ENCODE measurements at regions not wholly inside any gene's neighbourhood (a gene's known extent, or its start where the extent isn't known, plus 50 kb on each side); places are given as distances from the start of the nearest gene placed in this dataset.
A peak's percentile ranks its signal among the peaks of the same experiment; 100 is the strongest.

- no peak overlapping the region for H3K4me3 Mint-ChIP-seq
- no peaks in the 10 kb centered on the region for H3K36me3 Mint-ChIP-seq
- no peaks in the 10 kb centered on the region for H3K4me1 Mint-ChIP-seq
- H3K9me3 Mint-ChIP-seq, result peaks cover 0 to under 1% (median 0%) of the 10 kb centered on the region in 3 donors
- H3K27me3 Mint-ChIP-seq, result peaks cover 1% of the 10 kb centered on the region
- peak overlapping the region in 1 of 3 donors; percentile 31 for H3K27ac Mint-ChIP-seq
These were observed 583.4 kb downstream of the VRK1 start for GRCh38 chr14:97380539-97380941.

DNA sequence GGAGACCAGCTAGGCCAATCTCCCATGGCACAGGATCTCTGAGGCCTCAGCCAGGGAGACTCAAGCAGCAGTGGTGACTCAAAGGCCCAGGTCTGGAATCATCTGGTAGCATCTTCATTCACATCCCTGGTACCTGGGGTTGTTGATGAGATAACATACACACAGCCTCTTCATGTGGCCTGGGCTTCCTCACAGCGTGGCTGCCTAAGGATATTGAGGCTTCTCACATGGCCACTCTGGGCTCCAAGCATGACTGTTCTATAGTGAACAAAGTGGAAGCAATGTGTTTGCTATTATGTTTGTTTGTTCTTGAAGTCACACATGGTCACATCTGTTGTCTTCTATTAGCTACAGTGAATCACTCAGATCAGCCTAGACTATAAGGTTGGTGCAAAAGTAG lies 584.1 kb downstream of the VRK1 start:
- Mint-ChIP-seq H3K36me3 (no peaks in the 10 kb centered on the region), H3K27ac (no peak overlapping the region), H3K4me3 (no peak overlapping the region), H3K4me1 (no peaks in the 10 kb centered on the region), H3K9me3 (peaks cover 0 to 4% (median 0%) of the 10 kb centered on the region in 3 donors), H3K27me3 (peaks cover 1% of the 10 kb centered on the region)

GRCh38 chr14:97382616-97383226 lies 585.5 kb downstream of the VRK1 start:
- H3K9me3 Mint-ChIP-seq, result peaks cover 0 to 4% (median 2%) of the 10 kb centered on the region in 3 donors
- H3K36me3 Mint-ChIP-seq, result no peaks in the 10 kb centered on the region
- H3K27me3 Mint-ChIP-seq, result peaks cover 1% of the 10 kb centered on the region
- H3K4me1 Mint-ChIP-seq, result no peaks in the 10 kb centered on the region
- no peak overlapping the region for H3K4me3 Mint-ChIP-seq
- no peak overlapping the region for H3K27ac Mint-ChIP-seq

DNA sequence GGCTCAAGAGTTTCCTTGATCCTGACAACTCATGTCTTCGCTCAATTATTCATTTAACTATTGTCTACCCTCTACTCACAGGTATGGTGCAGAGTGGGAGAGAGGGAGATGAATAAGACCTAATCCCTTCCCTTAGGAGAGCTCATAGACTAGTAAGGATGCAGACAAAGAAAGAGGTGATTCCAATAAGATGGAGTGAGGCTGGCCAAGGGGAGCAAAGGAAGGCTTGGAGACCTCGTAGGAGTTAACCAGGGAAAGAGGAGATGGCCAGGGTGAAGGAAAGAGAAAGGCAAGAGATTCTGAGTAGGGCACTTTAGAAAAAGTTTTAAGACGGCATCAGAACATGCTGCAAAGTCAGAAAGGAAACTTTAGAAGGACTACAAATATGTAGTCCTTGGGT lies 588.5 kb downstream of the VRK1 start:
- no peak overlapping the region for H3K4me3 Mint-ChIP-seq
- H3K27ac Mint-ChIP-seq, result no peak overlapping the region
- H3K36me3 Mint-ChIP-seq, result no peaks in the 10 kb centered on the region
- H3K9me3 Mint-ChIP-seq, result peaks cover 0 to 4% (median 2%) of the 10 kb centered on the region in 3 donors
- H3K27me3 Mint-ChIP-seq, result peaks cover 1% of the 10 kb centered on the region
- H3K4me1 Mint-ChIP-seq, result no peaks in the 10 kb centered on the region

DNA sequence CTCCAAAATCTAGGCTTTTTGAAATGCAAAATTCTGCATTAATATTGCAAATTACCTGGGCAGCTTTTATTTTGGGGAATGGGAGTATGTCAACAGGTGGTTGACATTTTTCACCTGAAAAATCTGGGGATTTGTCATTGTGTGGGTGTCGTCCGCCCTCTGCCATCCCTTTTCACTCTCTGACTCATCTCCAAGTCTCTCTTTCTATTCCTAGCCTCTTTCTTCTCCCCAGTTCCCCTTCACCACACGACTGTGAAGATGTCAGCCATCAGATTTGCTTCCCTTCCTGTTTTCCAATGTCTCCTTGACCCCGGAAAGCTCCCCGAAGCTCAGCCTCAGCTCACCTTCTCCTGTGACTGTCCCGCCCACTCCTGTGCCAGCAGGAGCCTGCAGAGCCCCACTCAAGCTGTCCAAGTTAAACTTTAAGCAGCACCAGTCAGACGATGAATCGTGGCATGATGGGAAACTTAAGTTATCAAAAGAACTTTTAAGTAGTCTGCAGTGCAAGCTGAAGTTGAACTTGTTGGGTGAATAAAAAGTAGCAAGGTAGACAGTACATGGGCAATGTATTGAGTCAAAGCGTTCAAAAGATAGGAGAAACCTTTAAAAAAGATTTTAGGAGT lies 590.2 kb downstream of the VRK1 start:
- Mint-ChIP-seq H3K9me3 (peaks cover 0 to 4% (median 2%) of the 10 kb centered on the region in 3 donors), H3K36me3 (no peaks in the 10 kb centered on the region), H3K4me3 (no peak overlapping the region), H3K27me3 (peaks cover 1% of the 10 kb centered on the region), H3K27ac (peak overlapping the region in 1 of 3 donors; percentile 48), H3K4me1 (no peaks in the 10 kb centered on the region)

DNA sequence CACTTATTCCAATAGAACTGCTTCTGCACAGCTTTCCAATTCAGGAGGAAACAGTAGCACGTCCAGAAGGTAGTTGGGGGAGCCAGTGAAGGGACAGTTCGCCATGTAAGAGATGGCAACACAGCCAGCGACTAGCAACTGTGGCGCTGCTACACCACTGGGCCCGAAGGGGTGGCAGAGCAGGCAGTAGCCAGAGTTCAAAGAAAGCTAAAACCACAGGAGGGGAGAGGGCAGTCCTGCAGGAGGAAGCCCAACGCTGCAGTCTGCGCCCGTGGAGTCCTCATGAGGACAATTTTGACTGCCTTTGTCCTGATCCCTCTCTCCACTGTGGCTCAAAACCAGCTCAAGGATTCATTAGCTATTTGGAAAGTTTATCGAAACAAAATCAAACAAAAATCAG lies 591.2 kb downstream of the VRK1 start:
- Mint-ChIP-seq H3K27me3 (peaks cover 1% of the 10 kb centered on the region), H3K4me1 (no peaks in the 10 kb centered on the region), H3K27ac (no peak overlapping the region), H3K9me3 (peaks cover 0 to 4% (median 2%) of the 10 kb centered on the region in 3 donors), H3K36me3 (no peaks in the 10 kb centered on the region), H3K4me3 (no peak overlapping the region)

DNA sequence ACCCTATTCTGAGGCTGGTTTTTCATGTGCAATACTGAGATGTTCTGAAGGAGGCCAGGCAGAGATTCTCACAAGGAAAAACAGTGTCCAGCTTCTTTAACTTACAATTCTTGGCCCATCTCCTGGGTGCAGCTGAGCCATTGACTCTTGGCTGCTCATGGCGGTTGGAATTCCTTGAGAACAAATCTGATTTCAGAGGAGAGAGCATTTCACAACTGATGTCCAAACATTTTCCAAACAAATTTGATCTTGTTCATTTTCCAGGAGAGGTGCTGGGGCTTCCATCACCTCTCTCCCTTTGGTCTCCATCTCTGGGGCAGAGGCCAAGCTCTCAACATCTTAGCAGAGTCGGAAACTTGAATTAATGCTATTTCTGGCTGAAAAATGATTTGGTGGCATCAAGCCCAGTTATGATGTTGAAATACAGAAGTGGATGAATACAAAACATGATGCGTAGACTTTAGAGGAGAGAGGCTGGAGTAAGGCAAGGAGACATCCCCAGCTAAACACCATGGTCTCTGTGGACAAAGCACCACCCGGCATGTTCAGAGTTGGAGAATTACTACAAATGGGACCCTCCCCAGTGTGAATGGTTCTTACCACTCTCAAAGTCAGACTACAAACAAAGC lies 593.0 kb downstream of the VRK1 start:
- Mint-ChIP-seq H3K27ac (no peak overlapping the region), H3K27me3 (no peaks in the 10 kb centered on the region), H3K9me3 (peaks cover 0 to 4% (median 2%) of the 10 kb centered on the region in 3 donors), H3K4me1 (no peaks in the 10 kb centered on the region), H3K4me3 (no peak overlapping the region), H3K36me3 (no peaks in the 10 kb centered on the region)

GRCh38 chr14:97393244-97393643 lies 596.1 kb downstream of the VRK1 start:
- Mint-ChIP-seq H3K4me3 (no peak overlapping the region), H3K4me1 (no peaks in the 10 kb centered on the region), H3K36me3 (no peaks in the 10 kb centered on the region), H3K27ac (no peak overlapping the region), H3K9me3 (peaks cover 0 to 2% (median 0%) of the 10 kb centered on the region in 3 donors), H3K27me3 (no peaks in the 10 kb centered on the region)

GRCh38 chr14:97395068-97395467 lies 597.9 kb downstream of the VRK1 start:
- Mint-ChIP-seq H3K27me3 (no peaks in the 10 kb centered on the region), H3K36me3 (no peaks in the 10 kb centered on the region), H3K4me1 (no peaks in the 10 kb centered on the region), H3K9me3 (peaks cover 0 to 2% (median 0%) of the 10 kb centered on the region in 3 donors), H3K4me3 (no peak overlapping the region), H3K27ac (no peak overlapping the region)

DNA sequence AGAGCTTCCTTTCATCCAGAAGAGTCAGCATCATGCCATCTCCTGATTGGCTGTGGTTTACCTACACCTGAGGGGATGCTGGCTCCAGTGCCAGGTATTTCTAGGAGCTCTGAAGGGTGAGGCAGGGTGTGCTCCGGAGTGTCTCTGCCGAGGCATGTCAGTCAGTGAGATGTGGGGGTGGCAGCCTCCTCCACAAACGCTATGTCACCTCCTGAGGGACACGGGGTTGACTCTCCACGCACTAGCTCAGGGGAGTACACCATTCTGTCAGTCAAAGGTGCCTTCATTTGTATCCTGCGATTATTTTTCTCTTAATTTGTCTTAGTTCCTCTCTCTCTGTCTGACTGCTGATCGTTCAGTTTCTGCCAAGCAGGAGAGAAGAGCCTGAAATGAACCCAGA lies 604.5 kb downstream of the VRK1 start:
- Mint-ChIP-seq H3K36me3 (no peaks in the 10 kb centered on the region), H3K9me3 (peaks cover 0 to 2% (median 2%) of the 10 kb centered on the region in 3 donors), H3K4me3 (no peak overlapping the region), H3K4me1 (no peaks in the 10 kb centered on the region), H3K27ac (no peak overlapping the region), H3K27me3 (no peaks in the 10 kb centered on the region)

- H3K36me3 Mint-ChIP-seq, result no peaks in the 10 kb centered on the region
- peaks cover 0 to 2% (median 2%) of the 10 kb centered on the region in 3 donors for H3K9me3 Mint-ChIP-seq
- no peaks in the 10 kb centered on the region for H3K27me3 Mint-ChIP-seq
- H3K27ac Mint-ChIP-seq, result no peak overlapping the region
- no peak overlapping the region for H3K4me3 Mint-ChIP-seq
- H3K4me1 Mint-ChIP-seq, result no peaks in the 10 kb centered on the region
These were observed 605.1 kb downstream of the VRK1 start for GRCh38 chr14:97402279-97402678.

DNA sequence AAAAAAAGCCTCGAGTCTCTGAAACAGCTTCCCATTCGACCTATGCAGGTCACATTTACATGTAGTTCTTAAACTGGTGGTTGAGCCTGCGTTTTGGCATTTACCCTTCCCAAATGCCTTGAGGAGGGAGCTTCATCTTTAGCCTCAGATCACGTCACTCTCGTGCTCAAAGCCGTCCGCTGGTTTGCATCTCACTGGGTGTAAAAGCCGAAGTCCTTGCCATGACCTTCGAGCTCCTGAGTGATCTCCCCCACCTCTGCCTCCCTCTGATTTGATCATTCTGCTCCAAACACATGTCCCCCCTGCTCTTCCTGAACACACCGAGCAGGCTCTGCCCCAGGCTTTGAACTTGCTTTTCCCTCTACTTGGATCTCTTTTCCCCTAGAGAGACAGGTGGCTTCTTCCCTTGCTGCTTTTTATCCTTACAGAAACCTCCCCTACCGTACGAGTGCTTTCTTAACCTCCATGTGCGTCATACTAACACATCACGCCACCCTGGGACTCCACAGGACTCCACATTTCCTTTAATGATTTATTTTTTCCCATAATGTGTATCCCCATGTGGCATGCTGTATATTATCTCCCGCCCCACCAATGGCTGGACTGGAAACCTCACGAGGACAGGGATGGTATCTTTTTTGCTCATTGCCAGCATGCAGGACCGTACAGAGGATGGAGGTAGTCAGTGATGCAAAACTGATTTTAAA lies 610.7 kb downstream of the VRK1 start:
- peak overlapping the region in 1 of 3 donors; percentile 50 for H3K27ac Mint-ChIP-seq
- H3K4me1 Mint-ChIP-seq, result no peaks in the 10 kb centered on the region
- peaks cover 2% of the 10 kb centered on the region for H3K27me3 Mint-ChIP-seq
- H3K9me3 Mint-ChIP-seq, result peaks cover 0 to 3% (median 0%) of the 10 kb centered on the region in 3 donors
- H3K4me3 Mint-ChIP-seq, result no peak overlapping the region
- no peaks in the 10 kb centered on the region for H3K36me3 Mint-ChIP-seq

- Mint-ChIP-seq H3K4me1 (no peaks in the 10 kb centered on the region), H3K9me3 (peaks cover 0 to 3% (median 0%) of the 10 kb centered on the region in 3 donors), H3K4me3 (no peak overlapping the region), H3K36me3 (no peaks in the 10 kb centered on the region), H3K27ac (no peak overlapping the region), H3K27me3 (peaks cover 2% of the 10 kb centered on the region)
These were observed 611.3 kb downstream of the VRK1 start for GRCh38 chr14:97408503-97408902.

GRCh38 chr14:97408937-97409815 lies 612.0 kb downstream of the VRK1 start:
- H3K27me3 Mint-ChIP-seq, result peaks cover 6% of the 10 kb centered on the region
- H3K9me3 Mint-ChIP-seq, result peaks cover 0 to 3% (median 0%) of the 10 kb centered on the region in 3 donors
- no peaks in the 10 kb centered on the region for H3K36me3 Mint-ChIP-seq
- no peaks in the 10 kb centered on the region for H3K4me1 Mint-ChIP-seq
- H3K27ac Mint-ChIP-seq, result no peak overlapping the region
- H3K4me3 Mint-ChIP-seq, result no peak overlapping the region
